Ishikawa (cell line): ENCODE measurements at regions not wholly inside any gene's neighbourhood (a gene's known extent, or its start where the extent isn't known, plus 50 kb on each side); places are given as distances from the start of the nearest gene placed in this dataset.

ENCODE experiments used
- CEBPB ChIP-seq: IDR thresholded peaks from 2 replicates; pipeline ENCODE4 v1.6.1; 2012
- EP300 ChIP-seq: IDR thresholded peaks from 2 replicates; pipeline ENCODE4 v1.6.1; 2012; ENCODE audit warnings: borderline replicate concordance
- MAX ChIP-seq: IDR thresholded peaks from 2 replicates; pipeline ENCODE4 v1.6.1; 2012
- TAF1 ChIP-seq: IDR thresholded peaks from 2 replicates; pipeline ENCODE4 v1.6.1; 2012; ENCODE audit warnings: low read depth, mild to moderate bottlenecking
- ZBTB7A ChIP-seq: IDR thresholded peaks from 2 replicates; pipeline ENCODE4 v1.6.1; 2012; ENCODE audit warnings: low read depth

DNA sequence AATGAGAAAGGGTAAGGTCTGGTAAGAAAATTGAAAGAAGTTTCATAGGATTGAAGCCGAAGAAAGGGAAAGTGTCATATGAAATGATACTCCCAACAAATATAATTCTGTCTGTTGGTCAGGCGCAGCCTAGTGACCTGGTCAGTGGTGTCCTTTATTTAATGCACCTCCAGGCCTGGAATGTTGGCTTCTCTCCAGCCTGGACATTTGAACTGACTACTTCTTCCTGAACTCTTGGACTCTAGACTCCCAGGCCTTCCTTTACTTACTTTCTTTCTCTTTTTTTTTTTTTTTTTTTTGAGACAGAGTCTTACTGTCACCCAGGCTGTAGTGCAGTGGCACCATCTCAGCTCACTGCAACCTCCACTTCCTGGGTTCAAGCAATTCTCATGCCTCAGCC lies 1381.5 kb upstream of the WWC1 start:
- TF ChIP-seq ZBTB7A (no peak), CEBPB (no peak), EP300 (no peak), TAF1 (no peak), MAX (no peak)
